ENCODE measurements at regions not wholly inside any gene's neighbourhood (a gene's known extent, or its start where the extent isn't known, plus 50 kb on each side); places are given as distances from the start of the nearest gene placed in this dataset.

- TF ChIP-seq IRF3 (IDR thresholded peaks at IDR 0.05) (no peak), ATF7 (IDR thresholded peaks at IDR 0.05; ENCODE audit: low read depth) (no peak)
These were observed 55.8 kb downstream of the TTC32 start (continued) for GRCh38 chr2:19846030-19846429.

GRCh38 chr2:19845323-19845920 lies 56.4 kb downstream of the TTC32 start:
- no TSS peak for BruUV-seq (replicated peaks)
- H2AFZ ChIP-seq (ENCODE audit: control insufficient read depth, low read depth, low read length), result no peak overlapping the region
- SMC1A ChIA-PET (ENCODE audit: uncharacterized antibody, unreplicated experiment), result interaction anchor here (0.6 kb wide), 1 partner anchor 874 kb away, joined by 3 read pairs; no protein-coding TSS in a partner anchor
- FAIRE-seq (no peak), ATAC-seq (no peak), DNase-seq (ENCODE audit: low read depth, low spot score) (no peak)
- no peak overlapping the region for H3K9ac ChIP-seq (ENCODE audit: control insufficient read depth, insufficient read depth, low read length)
- H3K4me1 ChIP-seq (ENCODE audit: control insufficient read depth, insufficient read depth, low read length), result no peaks in the 10 kb centered on the region
- intact Hi-C loops (cut with micrococcal nuclease; ENCODE audit: unreplicated experiment) (no loop called here), in situ Hi-C loops (cut with MboI) (no loop called here)
- no peaks in the 10 kb centered on the region for H3K36me3 ChIP-seq (ENCODE audit: control insufficient read depth in 2 of 2, insufficient read depth in 2 of 2, low read length in 1 of 2)
- H3K27me3 ChIP-seq (replicated peaks in 1 of 2; ENCODE audit: control insufficient read depth in 2 of 2, insufficient read depth in 2 of 2, low read length in 1 of 2), result no peaks in the 10 kb centered on the region; a peak in 2 of 4 replicates
- H4K20me1 ChIP-seq (ENCODE audit: control insufficient read depth, insufficient read depth), result no peaks in the 10 kb centered on the region
- RAD21 ChIA-PET (ENCODE audit: unreplicated experiment), result no interaction called here
- H3K4me2 ChIP-seq (ENCODE audit: control insufficient read depth, insufficient read depth), result no peak overlapping the region
- H3K9me3 ChIP-seq (replicated peaks; ENCODE audit: control insufficient read depth, insufficient read depth, low read length), result no peaks in the 10 kb centered on the region
- POLR2A ChIA-PET, result no interaction called here
- no peaks in the 10 kb centered on the region for H3K79me2 ChIP-seq (ENCODE audit: control insufficient read depth, insufficient read depth, low read length)
- 49% methylated on average over 5 of the region's 5 CpGs for WGBS (ENCODE audit: insufficient coverage, insufficient replicate concordance, low lambda C conversion rate, missing lambda C conversion rate)
- H3K4me3 ChIP-seq, result no peak overlapping the region
- no peak for TF ChIP-seq TAF1 (IDR thresholded peaks at IDR 0.05; ENCODE audit: borderline replicate concordance, low read depth, low read length)
- no peak overlapping the region for H3K27ac ChIP-seq (ENCODE audit: control insufficient read depth, insufficient read depth)
- CTCF ChIA-PET, result interaction anchor here (1.4 kb wide), 1 partner anchor 19 kb away, joined by 3 read pairs; no protein-coding TSS in a partner anchor

GRCh38 chr2:19844750-19845149 lies 57.0 kb downstream of the TTC32 start:
- no peak overlapping the region for H2AFZ ChIP-seq (ENCODE audit: control insufficient read depth, low read depth, low read length)
- H3K79me2 ChIP-seq (ENCODE audit: control insufficient read depth, insufficient read depth, low read length), result no peaks in the 10 kb centered on the region
- H4K20me1 ChIP-seq (ENCODE audit: control insufficient read depth, insufficient read depth), result no peaks in the 10 kb centered on the region
- 5% methylated on average over 5 of the region's 5 CpGs for WGBS (ENCODE audit: insufficient coverage, insufficient replicate concordance, low lambda C conversion rate, missing lambda C conversion rate)
- RAD21 ChIA-PET (ENCODE audit: unreplicated experiment), result no interaction called here
- CTCF ChIA-PET, result no interaction called here
- no peaks in the 10 kb centered on the region; a peak in 2 of 4 replicates for H3K27me3 ChIP-seq (replicated peaks in 1 of 2; ENCODE audit: control insufficient read depth in 2 of 2, insufficient read depth in 2 of 2, low read length in 1 of 2)
- in situ Hi-C loops (cut with MboI) (no loop called here), intact Hi-C loops (cut with micrococcal nuclease; ENCODE audit: unreplicated experiment) (no loop called here)
- no peaks in the 10 kb centered on the region for H3K4me1 ChIP-seq (ENCODE audit: control insufficient read depth, insufficient read depth, low read length)
- H3K9ac ChIP-seq (ENCODE audit: control insufficient read depth, insufficient read depth, low read length), result no peak overlapping the region
- FAIRE-seq (no peak), DNase-seq (ENCODE audit: low read depth, low spot score) (no peak), ATAC-seq (no peak)
- H3K4me2 ChIP-seq (ENCODE audit: control insufficient read depth, insufficient read depth), result no peak overlapping the region
- no peaks in the 10 kb centered on the region for H3K36me3 ChIP-seq (ENCODE audit: control insufficient read depth in 2 of 2, insufficient read depth in 2 of 2, low read length in 1 of 2)
- SMC1A ChIA-PET (ENCODE audit: uncharacterized antibody, unreplicated experiment), result no interaction called here
- H3K9me3 ChIP-seq (replicated peaks; ENCODE audit: control insufficient read depth, insufficient read depth, low read length), result no peaks in the 10 kb centered on the region
- TF ChIP-seq EZH2 (IDR thresholded peaks at IDR 0.05; ENCODE audit: borderline replicate concordance, control insufficient read depth, low read depth, low read length), result no peak
- TF ChIP-seq EGR1 (IDR thresholded peaks at IDR 0.05; ENCODE audit: borderline replicate concordance in 1 of 2, low read depth in 2 of 2, low read length in 2 of 2), result no peak
- H3K27ac ChIP-seq (ENCODE audit: control insufficient read depth, insufficient read depth), result no peak overlapping the region
- no TSS peak for BruUV-seq (replicated peaks)
- H3K4me3 ChIP-seq, result no peak overlapping the region
- POLR2A ChIA-PET, result no interaction called here

All from GM12878 (cell line).